HG02588 (cell line): ENCODE measurements at regions not wholly inside any gene's neighbourhood (a gene's known extent, or its start where the extent isn't known, plus 50 kb on each side); places are given as distances from the start of the nearest gene placed in this dataset.

Experiments used
- ATAC-seq: cut with Tn5 transposase; IDR thresholded peaks from one replicate; pipeline ENCODE4 v1.9.1; 2021; ENCODE audit warnings: mild to moderate bottlenecking, moderate library complexity; ENCODE audit not compliant: unreplicated experiment

DNA sequence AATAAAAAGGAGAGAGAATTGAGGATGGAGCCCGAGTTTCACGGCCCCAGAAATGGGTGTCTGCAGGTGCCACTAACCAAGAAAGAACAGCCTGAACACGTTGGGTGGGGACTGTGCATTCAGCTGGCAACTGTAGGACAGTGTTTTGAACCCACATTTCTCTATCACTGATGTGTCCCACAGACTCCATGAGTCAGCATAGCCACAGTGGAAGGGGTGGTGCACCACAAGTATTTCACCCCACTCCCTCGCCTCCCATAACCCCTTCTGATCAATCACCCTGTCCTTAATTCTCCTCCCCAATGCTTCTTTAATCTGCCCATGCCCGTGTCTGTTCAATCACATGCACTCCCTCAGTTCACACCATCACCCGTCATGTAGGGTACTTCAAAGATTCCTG, 291.5 kb downstream of the ZNF516 start:
- ATAC-seq: no peak

DNA sequence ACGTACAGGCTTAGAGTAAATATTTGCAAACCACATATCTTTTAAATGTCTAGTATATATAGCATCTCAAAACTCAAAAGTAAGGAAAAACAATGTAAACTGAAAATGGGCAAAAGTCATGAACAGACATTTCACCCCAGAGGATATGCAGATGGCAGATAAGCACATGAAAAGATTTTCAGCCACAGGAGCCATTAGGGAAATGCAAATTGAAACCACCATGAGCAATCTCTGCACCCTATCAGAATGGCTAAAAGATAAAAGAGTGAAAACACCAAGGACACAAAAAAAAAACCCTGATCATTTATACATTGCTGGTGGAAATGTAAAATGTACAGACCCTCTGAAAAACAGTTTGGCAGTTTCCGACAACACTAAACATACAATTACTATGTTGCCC, 292.7 kb downstream of the ZNF516 start:
- no peak for ATAC-seq

DNA sequence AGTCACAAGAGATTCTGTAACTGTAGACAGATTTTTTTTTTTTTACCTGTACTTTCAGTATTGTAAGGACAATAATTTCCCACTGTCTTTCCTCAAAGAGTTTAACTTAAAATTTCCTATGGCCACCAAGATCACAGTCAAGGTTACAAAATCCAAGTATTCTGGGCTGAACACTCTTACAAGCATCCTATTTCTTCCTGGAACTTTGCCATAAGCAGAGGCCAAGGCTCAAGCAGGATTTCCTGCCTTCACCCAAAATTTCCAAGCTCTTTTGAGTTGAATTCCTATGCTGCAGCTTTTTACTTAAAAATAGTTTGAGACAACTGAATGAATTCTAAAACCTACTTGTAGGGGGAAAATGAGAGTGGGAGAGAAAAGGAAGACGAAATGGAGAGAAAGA, 299.4 kb downstream of the ZNF516 start:
- ATAC-seq: no peak

DNA sequence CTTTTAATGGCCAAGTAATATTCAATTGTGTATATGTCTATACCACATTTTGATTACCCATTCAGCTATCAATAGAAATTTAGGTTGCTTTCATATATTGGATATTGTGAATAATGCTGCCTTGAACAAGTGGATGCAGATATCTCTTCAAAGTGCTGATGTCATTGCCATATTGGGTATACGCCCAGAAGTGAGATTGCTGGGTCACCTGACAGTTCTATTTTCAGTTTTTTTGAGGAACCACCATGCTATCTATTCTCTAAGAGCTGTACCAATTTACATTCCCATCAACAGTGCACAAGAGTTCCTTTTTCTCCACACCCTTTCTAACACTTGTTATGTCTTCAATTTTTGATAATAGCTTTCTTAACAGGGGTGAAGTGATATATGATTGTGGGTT, 306.9 kb downstream of the ZNF516 start:
- no peak for ATAC-seq

DNA sequence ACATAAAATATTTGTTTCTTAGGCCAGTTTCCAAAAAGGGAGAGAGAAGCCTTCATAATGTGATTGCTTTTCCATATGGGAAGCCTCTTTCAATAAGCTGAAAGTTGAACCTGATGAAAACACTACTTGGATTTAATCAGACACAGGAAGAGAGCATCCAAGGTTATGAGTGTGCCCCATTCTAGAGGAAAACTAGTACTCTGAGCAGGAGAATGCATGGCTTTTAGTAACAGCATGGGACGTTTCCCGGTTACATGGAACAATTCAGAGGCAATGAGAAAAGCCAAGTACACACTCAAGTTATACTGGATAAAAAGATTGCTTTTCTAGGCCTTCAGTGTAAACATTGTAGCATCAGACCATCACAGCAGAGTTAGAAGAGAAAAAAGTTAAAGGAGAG, 315.8 kb downstream of the ZNF516 start:
- ATAC-seq: no peak

DNA sequence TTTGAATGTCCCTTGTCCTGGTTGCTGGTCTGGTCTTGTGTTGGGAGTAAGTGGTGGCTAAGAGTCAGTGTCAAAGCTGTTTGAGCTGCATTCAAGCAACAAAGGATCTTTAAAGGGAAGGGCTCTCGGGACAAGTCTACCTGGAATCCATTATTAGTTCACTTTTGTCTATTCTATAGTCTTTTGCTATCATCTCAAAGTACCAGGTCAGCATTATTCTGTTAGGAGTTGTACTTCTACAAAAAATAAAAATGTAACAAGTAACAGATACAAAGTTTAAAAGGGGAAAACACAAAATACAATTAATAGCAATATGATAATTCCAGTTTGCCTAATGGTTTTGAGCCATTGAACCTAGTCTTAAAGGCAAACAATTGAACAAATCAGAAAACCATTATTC, 317.9 kb downstream of the ZNF516 start:
- no peak for ATAC-seq

DNA sequence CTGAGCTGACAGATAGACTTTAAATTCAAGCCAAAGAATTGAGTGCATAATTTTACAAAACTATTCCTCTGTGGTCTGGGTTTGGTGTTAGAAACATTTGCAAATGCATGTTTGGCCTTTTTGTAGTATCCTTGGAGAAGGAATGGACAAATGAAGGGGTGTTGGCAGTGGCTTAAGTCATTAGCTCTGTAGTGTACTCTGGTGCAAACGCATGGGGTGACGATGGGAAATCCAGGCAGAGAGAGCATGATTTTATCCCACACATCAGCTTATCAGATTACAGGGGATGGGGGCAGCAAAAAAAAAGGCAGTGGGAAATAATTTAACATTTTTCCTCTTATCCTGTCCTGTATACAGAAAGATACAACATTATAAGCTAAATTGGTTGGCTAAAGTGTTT, 320.6 kb downstream of the ZNF516 start:
- no peak for ATAC-seq

DNA sequence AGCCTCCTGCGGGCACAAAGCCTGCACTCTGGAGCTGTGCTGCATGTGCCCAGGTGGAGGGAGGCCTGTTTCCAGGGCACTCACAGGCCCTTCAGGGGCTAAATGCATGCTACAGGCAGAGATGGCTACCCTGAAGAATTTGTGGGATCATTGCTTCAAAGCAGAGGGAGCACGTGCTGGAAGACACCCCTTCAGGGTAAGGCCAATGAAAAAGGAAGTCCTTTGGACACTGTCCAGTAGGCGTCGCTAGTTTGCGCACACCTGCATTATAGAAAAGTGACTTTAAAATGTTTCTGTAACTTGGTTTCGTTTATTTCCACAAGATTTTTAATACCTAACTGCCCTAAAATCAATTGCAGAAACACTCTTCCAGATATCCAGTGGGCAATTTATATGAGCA, 325.3 kb downstream of the ZNF516 start:
- no peak for ATAC-seq

DNA sequence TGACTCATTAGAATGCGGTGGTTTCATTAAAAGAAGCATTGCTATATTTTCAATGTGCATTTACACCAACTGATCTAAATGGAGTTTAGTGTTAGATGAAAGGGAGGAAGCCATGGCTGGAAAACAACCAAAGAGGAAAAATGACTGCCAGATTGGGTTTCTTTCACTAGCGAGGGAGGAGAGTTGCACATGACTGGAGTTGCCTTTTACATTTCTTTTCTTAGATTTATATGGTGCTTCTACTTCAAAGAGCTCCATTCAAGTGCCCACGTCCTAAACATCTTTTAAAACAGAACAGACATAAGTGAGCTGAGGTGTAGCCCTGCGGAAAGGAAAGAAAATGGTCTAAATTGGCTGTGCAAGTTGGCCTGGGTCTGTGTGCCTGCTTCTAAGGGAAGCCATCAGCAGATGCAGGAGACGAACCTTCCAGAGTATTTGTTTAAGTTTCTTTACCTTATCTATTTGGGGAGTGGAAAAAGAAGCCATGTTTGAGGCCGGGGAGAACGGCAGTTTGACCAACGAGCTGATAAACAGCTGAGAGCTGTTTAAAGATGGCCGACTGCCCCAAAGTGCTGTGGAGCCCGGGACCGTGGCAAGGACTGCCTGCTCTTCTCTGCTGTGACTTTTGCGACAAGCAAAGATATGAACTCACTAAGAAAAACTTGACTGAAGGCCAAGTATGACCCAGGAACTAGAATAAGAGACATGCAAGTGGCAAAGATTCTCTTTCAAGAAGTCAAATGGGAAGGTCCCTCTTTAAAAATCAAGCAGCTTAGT, 327.0 kb downstream of the ZNF516 start:
- ATAC-seq: no peak

DNA sequence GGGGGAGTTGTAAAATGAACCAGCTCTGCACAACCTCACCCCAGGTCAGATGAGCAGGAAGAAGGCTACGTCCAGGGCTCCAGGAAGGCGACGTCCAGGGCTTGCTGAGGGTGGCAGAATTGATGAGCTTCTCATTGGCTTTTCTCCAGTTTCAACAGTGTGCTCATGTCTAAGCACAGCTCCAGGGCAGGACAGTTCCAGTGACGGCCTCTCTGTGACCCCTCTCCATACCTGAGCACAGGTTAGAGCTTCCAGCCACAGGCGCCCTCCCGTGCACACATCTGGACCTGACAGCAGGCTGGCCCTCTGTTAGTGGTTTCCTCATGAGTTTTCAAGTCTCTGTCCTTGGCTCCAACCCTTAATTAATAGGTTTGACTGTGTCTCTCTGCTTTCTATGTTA, 327.6 kb downstream of the ZNF516 start:
- no peak for ATAC-seq

DNA sequence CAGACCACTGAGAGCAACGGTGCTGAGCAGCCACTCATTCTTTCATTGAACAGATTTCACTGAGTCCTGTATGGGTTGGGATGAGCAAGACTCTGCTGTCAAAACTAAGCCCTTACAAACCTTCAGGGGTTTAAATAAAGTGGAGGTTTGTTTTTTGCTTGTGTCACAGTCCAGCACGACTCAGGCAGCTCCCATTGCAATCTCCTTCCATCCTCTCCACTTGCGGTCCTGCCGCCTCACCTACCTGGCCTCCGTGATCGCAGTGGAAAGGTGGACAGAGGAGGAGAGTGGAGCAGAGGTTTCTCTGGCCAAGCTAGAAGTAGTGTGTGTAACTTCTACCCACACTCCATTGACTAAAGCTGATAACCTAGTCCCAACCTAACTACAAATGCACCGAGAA, 332.2 kb downstream of the ZNF516 start:
- ATAC-seq: no peak

DNA sequence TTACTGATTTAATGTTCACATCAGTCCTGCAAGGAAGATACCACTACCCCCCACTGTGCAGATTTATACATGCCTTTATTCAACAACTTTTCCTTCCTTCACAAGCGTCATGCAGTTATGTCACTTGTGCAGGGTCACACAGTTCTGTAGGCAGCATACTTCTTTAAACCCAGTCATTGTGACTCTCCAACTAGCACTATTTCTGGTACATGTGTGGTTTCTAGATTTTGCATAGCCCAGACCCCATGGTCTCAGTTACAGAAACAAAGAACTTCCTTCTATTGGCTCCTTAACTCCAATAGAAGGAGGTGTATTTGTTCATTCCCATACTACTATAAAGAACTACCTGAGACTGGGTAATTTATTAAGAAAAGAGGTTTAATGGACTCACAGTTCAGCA, 333.1 kb downstream of the ZNF516 start:
- no peak for ATAC-seq

DNA sequence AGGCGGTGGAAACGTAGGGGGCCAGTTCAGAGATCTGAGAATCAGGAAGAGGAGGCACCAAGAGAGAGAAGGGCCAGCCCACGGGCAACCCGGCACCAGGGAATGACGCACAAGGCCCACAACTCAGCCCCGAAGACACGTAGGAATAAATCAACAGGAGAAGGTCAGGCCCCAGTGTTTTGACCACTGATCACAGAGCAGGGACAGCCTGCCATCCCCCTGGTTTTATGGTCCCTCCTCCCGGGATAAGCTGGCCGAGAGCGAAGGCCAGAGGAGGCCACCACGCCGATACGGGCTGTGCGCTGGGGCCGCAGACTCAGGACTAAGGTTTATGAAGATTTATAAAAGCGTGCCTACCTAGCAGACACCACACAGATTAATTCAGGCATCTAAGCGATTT, 341.4 kb downstream of the ZNF516 start:
- ATAC-seq: no peak

DNA sequence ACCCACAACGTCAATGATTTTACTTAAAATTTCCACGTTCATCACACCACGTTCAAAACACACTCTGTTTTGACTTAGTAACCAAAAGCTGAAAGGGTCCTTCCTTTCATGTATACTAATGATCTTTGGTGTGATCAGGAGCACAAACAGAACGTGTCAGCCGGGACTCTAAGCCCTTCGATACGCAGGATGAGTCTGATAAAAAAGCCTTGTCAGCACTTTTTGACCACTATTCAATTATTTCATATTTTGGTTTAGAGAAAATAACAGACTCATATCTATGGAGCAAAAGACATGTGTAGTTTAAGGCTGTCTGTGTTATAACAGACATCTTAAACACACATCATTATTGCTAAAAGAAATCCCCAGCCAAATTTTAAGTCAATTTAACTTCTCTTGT, 345.3 kb downstream of the ZNF516 start:
- no peak for ATAC-seq

DNA sequence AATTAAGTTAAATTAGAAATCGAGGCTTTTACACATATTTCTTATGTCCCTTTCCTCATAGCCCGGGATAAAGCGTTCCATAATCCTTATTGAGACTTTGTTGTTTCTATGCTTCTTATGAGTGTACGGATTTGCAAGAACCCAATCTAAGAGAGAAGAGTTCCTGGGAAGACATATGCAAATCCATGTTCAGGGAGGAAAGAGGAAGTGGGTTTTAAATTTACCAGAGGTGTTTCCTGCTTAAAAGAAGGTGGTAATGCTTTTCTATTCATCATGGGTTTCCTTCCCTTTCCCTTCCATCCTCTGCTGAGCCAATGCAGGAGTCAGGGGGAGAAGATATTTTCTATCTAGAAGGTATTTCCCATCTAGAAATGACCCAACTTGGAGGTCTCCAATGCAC, 345.8 kb downstream of the ZNF516 start:
- ATAC-seq: no peak

DNA sequence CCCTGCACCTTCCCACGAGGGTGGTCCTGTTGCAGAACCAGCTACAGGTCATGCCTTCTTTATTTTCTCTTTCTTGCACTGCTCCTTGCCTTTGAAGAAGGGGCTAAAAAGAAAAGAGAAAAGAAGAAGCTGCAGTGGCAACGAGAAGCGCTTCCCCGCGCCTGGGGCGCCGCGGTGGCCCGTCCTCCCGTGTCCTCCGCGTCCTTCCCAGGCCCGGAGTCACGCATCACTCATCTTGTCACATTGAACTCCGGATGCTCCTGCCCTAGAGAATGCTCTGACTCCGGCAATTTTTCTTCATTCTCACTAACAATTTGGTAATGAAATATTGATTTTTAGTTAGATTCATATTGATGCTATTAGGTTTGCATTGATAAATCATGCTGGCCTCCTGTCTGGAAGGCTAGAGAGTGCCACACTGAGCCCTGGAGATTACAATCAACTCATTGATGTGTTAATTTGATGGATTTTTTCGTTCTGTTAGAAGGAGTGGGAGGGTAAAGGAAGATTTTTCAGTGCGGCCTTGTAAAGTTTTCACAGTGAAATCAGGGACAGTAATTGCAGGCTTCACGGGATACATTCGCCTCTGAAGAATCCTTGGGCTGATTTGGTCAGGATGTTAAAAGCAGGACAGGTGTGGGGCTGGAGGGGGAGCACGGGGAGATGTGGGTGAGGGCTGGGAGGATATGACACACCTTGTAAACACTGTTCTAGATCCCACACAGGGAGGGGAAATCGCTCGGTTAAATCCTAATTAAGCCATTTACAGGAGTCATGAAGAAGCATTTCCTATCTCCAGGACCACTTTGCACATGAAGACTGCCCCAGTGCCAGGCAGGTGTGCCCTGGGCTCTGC, 349.3 kb downstream of the ZNF516 start:
- no peak for ATAC-seq

DNA sequence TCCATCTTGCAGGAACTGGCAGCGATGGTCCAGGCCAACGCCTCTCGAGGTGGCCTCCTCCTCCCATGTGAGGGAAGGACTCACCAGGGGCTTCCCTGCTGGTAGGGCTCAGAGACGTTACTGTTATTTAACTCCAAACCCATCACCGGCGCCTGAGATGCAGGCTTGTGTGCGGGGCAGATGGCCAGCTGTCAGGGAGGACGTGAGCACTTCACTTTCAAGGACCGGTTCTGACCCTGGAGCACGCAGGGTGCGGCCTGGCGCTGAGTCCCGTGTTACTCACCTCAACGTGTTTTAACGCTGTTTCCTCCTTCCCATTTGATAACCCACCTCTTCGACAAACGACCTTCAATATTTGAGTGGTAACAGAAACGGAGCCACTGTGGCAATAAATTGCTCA, 350.2 kb downstream of the ZNF516 start:
- ATAC-seq: no peak

DNA sequence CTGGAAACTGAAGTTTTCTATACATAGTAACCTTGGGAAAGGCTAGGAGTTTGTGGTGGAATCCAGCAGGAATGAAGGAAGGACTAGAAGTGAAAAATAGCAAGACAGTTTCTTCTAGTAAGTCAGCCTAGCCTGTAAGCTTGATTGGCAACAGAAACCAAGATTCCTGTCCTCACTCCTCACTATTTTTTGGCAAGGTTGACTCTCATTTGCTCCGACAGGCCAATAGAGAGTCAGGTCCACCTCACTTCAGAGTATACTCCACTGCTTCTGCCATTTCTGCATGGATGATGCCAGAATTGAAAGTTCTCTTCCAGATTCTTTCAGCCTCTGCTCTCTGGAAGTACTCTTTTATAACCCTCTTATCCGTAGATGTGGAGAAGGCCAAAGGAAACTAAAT, 352.4 kb downstream of the ZNF516 start:
- ATAC-seq: no peak

DNA sequence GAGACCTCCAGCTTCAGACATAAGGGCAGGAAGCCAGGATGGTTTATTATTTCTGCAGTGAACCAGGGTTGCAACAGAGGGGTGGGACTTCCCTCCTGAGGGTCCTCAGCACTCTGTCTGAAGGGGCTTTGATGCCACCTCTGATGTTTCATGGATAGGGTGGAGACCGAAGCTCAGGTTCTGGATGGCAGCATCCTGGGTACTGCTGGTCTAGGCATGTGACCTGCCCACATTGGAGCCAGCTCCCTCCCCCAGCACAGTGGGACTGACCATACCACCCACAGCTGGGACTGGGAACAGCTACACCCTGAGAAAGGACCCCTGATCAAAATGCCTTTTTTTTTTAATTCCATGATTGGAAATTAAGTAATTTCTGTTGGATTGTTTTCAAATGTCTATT, 355.2 kb downstream of the ZNF516 start:
- no peak for ATAC-seq

DNA sequence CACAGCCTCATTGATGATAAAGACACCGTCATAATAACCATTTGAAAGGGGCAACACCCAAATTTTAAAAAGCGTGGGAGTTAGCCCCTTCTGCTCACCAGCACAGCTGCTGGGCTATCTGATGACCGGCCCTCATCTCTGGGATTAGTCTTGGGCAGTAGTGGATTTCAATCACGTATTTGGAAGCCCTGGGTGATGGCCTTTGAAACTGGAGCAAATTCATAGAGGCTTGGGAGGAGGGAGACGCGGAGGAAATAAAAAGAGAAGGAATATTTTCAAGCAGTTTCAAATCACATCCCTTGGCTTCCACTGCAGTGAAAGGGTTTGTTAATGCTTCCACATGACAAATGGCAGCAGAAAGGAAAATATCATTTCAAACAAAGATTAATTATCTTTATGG, 357.8 kb downstream of the ZNF516 start:
- no peak for ATAC-seq

DNA sequence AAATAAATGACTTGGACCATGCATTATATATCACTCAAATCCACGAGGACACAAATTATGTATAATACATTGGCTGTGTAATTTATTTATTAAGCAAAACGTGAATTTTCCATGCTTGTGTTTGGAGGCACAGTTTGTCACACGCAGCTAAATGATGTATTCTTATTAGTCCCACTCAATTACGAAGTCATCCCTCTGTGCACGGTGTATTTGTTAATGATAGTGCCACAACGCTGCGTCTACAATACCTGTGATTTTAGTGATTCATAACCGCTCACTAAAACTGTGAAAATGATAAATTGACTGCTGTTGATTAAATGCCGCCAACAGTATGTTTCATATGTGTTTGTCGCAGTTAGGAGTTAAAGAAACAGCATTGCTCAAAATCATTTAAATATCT, 358.3 kb downstream of the ZNF516 start:
- no peak for ATAC-seq

DNA sequence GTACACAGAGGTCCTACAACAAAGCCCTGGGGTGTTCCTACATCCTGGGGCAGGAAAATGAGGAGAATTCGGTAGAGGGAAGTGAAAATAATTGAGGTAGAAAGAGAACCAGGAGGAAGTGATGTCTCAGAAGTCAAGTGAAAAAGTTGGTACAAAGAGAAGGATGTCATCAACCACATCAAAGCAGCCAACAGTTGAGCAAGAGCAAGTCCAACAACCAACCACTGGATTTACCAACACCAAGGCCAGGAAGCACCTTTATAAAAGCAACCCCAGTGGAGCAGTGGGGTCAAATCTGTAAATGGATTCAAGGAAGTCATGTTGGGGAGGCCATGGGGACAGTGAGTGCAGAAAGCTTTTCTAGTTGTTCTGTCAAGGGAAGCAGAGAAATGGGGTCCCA, 360.4 kb downstream of the ZNF516 start:
- ATAC-seq: no peak
